Liver (tissue), 3 donors: ENCODE measurements at regions not wholly inside any gene's neighbourhood (a gene's known extent, or its start where the extent isn't known, plus 50 kb on each side); places are given as distances from the start of the nearest gene placed in this dataset.

ENCODE experiments used
- FOXA1 ChIP-seq: IDR thresholded peaks from 2 replicates; pipeline ENCODE4 v1.6.1; 2016; ENCODE audit warnings: antibody characterized with exemption
- GABPA ChIP-seq, 2 donors: IDR thresholded peaks in 1 of 2; conservative IDR thresholded peaks in 1 of 2; 2 replicates each; pipeline ENCODE4 v1.6.1; 2016; ENCODE audit warnings: antibody characterized with exemption in 2 of 2, mild to moderate bottlenecking in 1 of 2, moderate library complexity in 1 of 2
- HNF4G ChIP-seq: IDR thresholded peaks from 2 replicates; pipeline ENCODE4 v1.6.1; 2016; ENCODE audit warnings: antibody characterized with exemption
- JUND ChIP-seq, 2 donors: IDR thresholded peaks; 2 replicates each; pipeline ENCODE4 v1.6.1; 2016; ENCODE audit warnings: antibody characterized with exemption in 2 of 2
- RAD21 ChIP-seq, 2 donors: IDR thresholded peaks; 2 replicates each; pipeline ENCODE4 v1.6.1; 2016; ENCODE audit warnings: antibody characterized with exemption in 2 of 2, mild to moderate bottlenecking in 2 of 2
- RXRA ChIP-seq, 2 donors: IDR thresholded peaks; 2 replicates each; pipeline ENCODE4 v1.6.1; 2017 to 2018; ENCODE audit warnings: antibody characterized with exemption in 2 of 2, mild to moderate bottlenecking in 1 of 2
- SP1 ChIP-seq: IDR thresholded peaks from 2 replicates; pipeline ENCODE4 v1.6.1; 2018; ENCODE audit warnings: antibody characterized with exemption, mild to moderate bottlenecking
- TAF1 ChIP-seq: conservative IDR thresholded peaks from 2 replicates; pipeline ENCODE4 v1.6.1; 2016; ENCODE audit warnings: antibody characterized with exemption, mild to moderate bottlenecking
- YY1 ChIP-seq: IDR thresholded peaks from 2 replicates; pipeline ENCODE4 v1.6.1; 2016; ENCODE audit warnings: antibody characterized with exemption, mild to moderate bottlenecking
- TF ChIP-seq, protein P1 (sequence below): fragments of 150-350 bp; IDR thresholded peaks from 2 replicates; pipeline ENCODE4 v1.5.1; 2017; ENCODE audit warnings: improper control_type of control experiment, low read depth, low read length; ENCODE audit not compliant: missing input control
- TF ChIP-seq, protein P2 (sequence below): IDR thresholded peaks from 2 replicates; pipeline ENCODE4 v1.6.1; 2016; ENCODE audit warnings: antibody characterized with exemption
- TF ChIP-seq, protein P3 (sequence below): IDR thresholded peaks from 2 replicates; pipeline ENCODE4 v1.6.1; 2016; ENCODE audit warnings: antibody characterized with exemption, mild to moderate bottlenecking
- TF ChIP-seq, protein P4 (sequence below): IDR thresholded peaks from 2 replicates; pipeline ENCODE4 v1.6.1; 2016; ENCODE audit warnings: antibody characterized with exemption
- donor health status: healthy.
- donor health status: healthy.

DNA sequence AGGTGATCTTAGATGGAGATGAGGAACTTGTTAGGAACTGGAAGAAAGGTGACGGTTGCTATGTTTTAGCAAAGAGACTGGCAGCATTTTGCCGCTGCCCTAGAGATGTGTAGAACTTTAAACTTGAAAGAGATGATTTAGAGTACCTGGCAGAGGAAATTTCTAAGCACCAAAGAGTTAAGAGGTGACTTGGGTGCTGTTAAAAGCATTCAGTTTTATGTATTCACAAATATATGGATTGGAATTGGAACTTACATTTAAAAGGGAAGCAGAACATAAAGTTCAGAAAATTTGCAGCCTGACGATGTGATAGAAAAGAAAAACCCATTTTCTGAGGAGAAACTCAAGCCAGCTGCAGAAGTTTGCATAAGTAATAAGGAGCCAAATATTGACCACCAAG is 176.3 kb downstream of the MOXD1 start:
- TF ChIP-seq, protein P1, sequence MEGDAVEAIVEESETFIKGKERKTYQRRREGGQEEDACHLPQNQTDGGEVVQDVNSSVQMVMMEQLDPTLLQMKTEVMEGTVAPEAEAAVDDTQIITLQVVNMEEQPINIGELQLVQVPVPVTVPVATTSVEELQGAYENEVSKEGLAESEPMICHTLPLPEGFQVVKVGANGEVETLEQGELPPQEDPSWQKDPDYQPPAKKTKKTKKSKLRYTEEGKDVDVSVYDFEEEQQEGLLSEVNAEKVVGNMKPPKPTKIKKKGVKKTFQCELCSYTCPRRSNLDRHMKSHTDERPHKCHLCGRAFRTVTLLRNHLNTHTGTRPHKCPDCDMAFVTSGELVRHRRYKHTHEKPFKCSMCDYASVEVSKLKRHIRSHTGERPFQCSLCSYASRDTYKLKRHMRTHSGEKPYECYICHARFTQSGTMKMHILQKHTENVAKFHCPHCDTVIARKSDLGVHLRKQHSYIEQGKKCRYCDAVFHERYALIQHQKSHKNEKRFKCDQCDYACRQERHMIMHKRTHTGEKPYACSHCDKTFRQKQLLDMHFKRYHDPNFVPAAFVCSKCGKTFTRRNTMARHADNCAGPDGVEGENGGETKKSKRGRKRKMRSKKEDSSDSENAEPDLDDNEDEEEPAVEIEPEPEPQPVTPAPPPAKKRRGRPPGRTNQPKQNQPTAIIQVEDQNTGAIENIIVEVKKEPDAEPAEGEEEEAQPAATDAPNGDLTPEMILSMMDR = no peak
- TF ChIP-seq, protein P2, sequence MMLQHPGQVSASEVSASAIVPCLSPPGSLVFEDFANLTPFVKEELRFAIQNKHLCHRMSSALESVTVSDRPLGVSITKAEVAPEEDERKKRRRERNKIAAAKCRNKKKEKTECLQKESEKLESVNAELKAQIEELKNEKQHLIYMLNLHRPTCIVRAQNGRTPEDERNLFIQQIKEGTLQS = no peak
- TF ChIP-seq, protein P3, sequence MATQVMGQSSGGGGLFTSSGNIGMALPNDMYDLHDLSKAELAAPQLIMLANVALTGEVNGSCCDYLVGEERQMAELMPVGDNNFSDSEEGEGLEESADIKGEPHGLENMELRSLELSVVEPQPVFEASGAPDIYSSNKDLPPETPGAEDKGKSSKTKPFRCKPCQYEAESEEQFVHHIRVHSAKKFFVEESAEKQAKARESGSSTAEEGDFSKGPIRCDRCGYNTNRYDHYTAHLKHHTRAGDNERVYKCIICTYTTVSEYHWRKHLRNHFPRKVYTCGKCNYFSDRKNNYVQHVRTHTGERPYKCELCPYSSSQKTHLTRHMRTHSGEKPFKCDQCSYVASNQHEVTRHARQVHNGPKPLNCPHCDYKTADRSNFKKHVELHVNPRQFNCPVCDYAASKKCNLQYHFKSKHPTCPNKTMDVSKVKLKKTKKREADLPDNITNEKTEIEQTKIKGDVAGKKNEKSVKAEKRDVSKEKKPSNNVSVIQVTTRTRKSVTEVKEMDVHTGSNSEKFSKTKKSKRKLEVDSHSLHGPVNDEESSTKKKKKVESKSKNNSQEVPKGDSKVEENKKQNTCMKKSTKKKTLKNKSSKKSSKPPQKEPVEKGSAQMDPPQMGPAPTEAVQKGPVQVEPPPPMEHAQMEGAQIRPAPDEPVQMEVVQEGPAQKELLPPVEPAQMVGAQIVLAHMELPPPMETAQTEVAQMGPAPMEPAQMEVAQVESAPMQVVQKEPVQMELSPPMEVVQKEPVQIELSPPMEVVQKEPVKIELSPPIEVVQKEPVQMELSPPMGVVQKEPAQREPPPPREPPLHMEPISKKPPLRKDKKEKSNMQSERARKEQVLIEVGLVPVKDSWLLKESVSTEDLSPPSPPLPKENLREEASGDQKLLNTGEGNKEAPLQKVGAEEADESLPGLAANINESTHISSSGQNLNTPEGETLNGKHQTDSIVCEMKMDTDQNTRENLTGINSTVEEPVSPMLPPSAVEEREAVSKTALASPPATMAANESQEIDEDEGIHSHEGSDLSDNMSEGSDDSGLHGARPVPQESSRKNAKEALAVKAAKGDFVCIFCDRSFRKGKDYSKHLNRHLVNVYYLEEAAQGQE = no peak
- TF ChIP-seq, protein P4, sequence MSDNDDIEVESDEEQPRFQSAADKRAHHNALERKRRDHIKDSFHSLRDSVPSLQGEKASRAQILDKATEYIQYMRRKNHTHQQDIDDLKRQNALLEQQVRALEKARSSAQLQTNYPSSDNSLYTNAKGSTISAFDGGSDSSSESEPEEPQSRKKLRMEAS = no peak
- TF ChIP-seq TAF1 = no peak
- TF ChIP-seq HNF4G = no peak
- TF ChIP-seq SP1 = no peak
- no peak for TF ChIP-seq FOXA1
- no peak for TF ChIP-seq RXRA (IDR thresholded peaks at IDR 0.05)
- no peak for TF ChIP-seq GABPA (IDR thresholded peaks at IDR 0.05 in 1 of 2, conservative IDR thresholded peaks at IDR 0.05 in 1 of 2)
- no peak for TF ChIP-seq JUND (IDR thresholded peaks at IDR 0.05)
- no peak for TF ChIP-seq RAD21 (IDR thresholded peaks at IDR 0.05)
- no peak for TF ChIP-seq YY1
